Naive B cell (primary cell): ENCODE measurements at regions not wholly inside any gene's neighbourhood (a gene's known extent, or its start where the extent isn't known, plus 50 kb on each side); places are given as distances from the start of the nearest gene placed in this dataset.
"Not testable (repeated sequence)": the region's sequence is repeated elsewhere in the genome, so short reads cannot be mapped to it uniquely, and the experiment has no call there.

Experiments
- ATAC-seq, 2 donors: fragments of 150-1000 bp; cut with Tn5 transposase; 2 replicates each; pipeline ENCODE4 v1.10.0; 2021; ENCODE audit warnings: low read depth in 2 of 2, mild to moderate bottlenecking in 2 of 2, moderate library complexity in 2 of 2
- DNase-seq: peaks from one replicate; pipeline ENCODE4 v3.0.0; 2022
- H3K27ac Mint-ChIP-seq, 6 donors: one replicate each; pipeline ENCODE4 v1.8.0; 2020 to 2022; ENCODE audit warnings: mild to moderate bottlenecking in 6 of 6, mixed read lengths in 6 of 6, moderate library complexity in 5 of 6, inconsistent platforms in 2 of 6
- H3K27me3 Mint-ChIP-seq, 3 donors: one replicate each; pipeline ENCODE4 v1.8.0; 2021 to 2022; ENCODE audit warnings: mixed read lengths in 3 of 3, mild to moderate bottlenecking in 1 of 3
- H3K36me3 Mint-ChIP-seq, 2 donors: one replicate each; pipeline ENCODE4 v1.8.0; 2020 to 2022; ENCODE audit warnings: mixed read lengths in 2 of 2, inconsistent platforms in 1 of 2, mild to moderate bottlenecking in 1 of 2
- H3K4me1 Mint-ChIP-seq, 3 donors: one replicate each; pipeline ENCODE4 v1.8.0; 2020 to 2022; ENCODE audit warnings: mixed read lengths in 3 of 3, inconsistent platforms in 1 of 3, mild to moderate bottlenecking in 1 of 3, moderate library complexity in 1 of 3
- H3K4me3 Mint-ChIP-seq, 8 donors: one replicate each; pipeline ENCODE4 v1.8.0; 2020 to 2022; ENCODE audit warnings: mild to moderate bottlenecking in 8 of 8, mixed read lengths in 8 of 8, moderate library complexity in 8 of 8, inconsistent platforms in 2 of 8
- H3K9me3 Mint-ChIP-seq, 7 donors: one replicate each; pipeline ENCODE4 v1.8.0; 2020 to 2022; ENCODE audit warnings: mixed read lengths in 7 of 7, mild to moderate bottlenecking in 5 of 7, inconsistent platforms in 2 of 7, moderate library complexity in 1 of 7

DNA sequence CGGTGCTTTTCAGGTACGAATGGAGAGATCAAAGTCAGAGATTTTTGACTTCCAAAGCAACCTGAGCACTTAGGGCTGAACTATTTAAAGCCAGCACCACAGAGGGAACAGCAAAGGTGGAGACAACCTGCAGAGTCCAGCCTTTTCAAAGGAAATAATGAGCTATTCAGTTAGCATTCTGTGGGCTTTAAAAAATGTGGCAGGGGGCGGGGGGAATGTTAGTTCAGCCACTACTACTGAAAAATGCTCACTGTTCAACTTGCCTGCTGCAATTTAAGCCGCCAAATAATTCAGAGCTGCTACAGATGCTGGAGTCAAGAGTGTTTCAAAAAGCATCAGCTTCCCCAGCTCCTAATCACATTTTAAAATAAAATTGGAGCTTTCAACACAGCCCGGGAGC lies 473.3 kb upstream of the PLXNA2 start:
- Mint-ChIP-seq H3K9me3 (peaks cover 8 to 24% (median 20%) of the 10 kb centered on the region in 7 donors), H3K27ac (no peak overlapping the region), H3K36me3 (peaks cover 0 to 8% of the 10 kb centered on the region in 2 donors), H3K27me3 (peaks cover 5 to 16% (median 9%) of the 10 kb centered on the region in 3 donors), H3K4me3 (no peak overlapping the region), H3K4me1 (no peaks in the 10 kb centered on the region)
- ATAC-seq (no peak), DNase-seq (no peak)

DNA sequence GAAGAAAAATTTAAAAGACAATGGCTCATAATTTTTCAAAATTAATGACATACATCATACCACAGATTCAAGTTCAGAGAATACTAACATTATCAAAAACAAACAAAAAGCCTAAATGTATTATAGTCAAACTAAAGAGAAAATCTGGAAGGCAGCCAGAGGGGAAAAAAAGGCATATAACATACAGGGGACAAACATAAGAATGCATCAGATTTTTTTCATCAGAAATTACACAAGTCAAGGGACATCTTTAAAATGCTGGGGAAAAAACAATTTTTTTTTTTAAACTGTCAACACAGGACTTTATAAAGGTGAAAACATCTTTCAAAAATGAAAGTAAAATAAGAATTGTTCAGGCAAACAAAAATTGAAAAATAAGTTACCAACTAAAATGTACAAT lies 478.4 kb upstream of the PLXNA2 start:
- no peak overlapping the region for H3K27ac Mint-ChIP-seq
- peaks cover 8 to 41% (median 32%) of the 10 kb centered on the region in 7 donors for H3K9me3 Mint-ChIP-seq
- DNase-seq (no peak), ATAC-seq (no peak)
- peaks cover 5 to 9% (median 8%) of the 10 kb centered on the region in 3 donors for H3K27me3 Mint-ChIP-seq
- no peak overlapping the region for H3K4me3 Mint-ChIP-seq
- peaks cover 0 to 8% of the 10 kb centered on the region in 2 donors for H3K36me3 Mint-ChIP-seq
- peaks cover 0 to 4% (median 0%) of the 10 kb centered on the region in 3 donors for H3K4me1 Mint-ChIP-seq

GRCh38 chr1:208724079-208724478 lies 479.9 kb upstream of the PLXNA2 start:
- Mint-ChIP-seq H3K4me1 (peaks cover 0 to 4% (median 0%) of the 10 kb centered on the region in 3 donors), H3K4me3 (no peak overlapping the region), H3K36me3 (peaks cover 0 to 8% of the 10 kb centered on the region in 2 donors), H3K27ac (no peak overlapping the region), H3K27me3 (peaks cover 0 to 6% (median 0%) of the 10 kb centered on the region in 3 donors), H3K9me3 (peaks cover 8 to 41% (median 32%) of the 10 kb centered on the region in 7 donors)
- ATAC-seq (peak in 1 of 2 donors; percentile 48), DNase-seq (no peak)

- Mint-ChIP-seq H3K27me3 (no peaks in the 10 kb centered on the region), H3K27ac (no peak overlapping the region), H3K4me1 (peaks cover 9 to 18% (median 17%) of the 10 kb centered on the region in 3 donors), H3K9me3 (peaks cover 0 to 5% (median 4%) of the 10 kb centered on the region in 7 donors), H3K4me3 (no peak overlapping the region), H3K36me3 (no peaks in the 10 kb centered on the region)
- DNase-seq = no peak
- ATAC-seq = no peak
Observed at GRCh38 chr1:208728815-208729214, 484.6 kb upstream of the PLXNA2 start.

DNA sequence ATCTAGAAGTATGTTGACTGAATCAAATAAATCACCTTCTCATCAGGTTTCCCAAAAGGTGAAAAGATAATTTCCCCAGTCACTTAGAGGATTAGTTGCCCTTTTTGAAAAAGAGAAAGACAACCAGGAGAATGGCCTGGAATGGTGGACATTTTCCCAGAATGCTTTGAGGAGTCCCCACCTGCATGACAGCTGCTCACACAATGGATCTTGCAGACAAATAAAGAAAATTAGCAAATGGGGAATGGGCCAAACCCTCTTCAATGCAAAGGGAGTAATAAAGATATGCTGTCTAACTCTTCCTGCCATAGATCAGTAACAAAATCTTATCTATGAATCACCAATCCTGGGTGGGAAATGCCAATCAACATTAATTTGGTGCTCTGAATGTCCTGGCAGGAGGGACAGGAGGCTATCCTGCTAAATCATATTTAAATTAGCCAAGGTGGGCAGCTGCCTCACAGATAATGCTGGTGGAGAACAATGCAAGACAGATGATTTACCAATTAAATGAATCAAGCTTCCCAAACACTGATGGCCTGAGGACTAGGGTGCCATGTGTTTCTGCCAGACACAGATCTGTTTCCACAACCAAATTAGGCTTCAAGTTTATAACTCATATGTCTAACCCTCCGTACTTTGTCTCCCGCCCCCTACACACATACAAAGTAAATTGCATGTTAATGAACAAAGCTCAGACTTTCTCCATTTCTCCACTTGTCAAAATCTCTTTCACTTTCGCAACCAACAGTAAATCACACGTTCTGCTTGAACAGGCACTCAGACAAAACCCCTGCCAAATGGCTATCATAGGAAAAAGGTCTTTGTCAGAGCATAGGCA lies 488.0 kb upstream of the PLXNA2 start:
- DNase-seq = no peak
- Mint-ChIP-seq H3K9me3 (peaks cover 0 to 5% (median 0%) of the 10 kb centered on the region in 7 donors), H3K27me3 (no peaks in the 10 kb centered on the region), H3K36me3 (no peaks in the 10 kb centered on the region), H3K4me1 (peaks cover 9 to 17% (median 17%) of the 10 kb centered on the region in 3 donors), H3K4me3 (peak overlapping the region; percentile 3 to 59 (median 34)), H3K27ac (peak overlapping the region in 3 of 6 donors; percentile 0 to 44 (median 2))
- peak; percentile 32 to 52 for ATAC-seq

GRCh38 chr1:208737161-208737560 lies 493.0 kb upstream of the PLXNA2 start:
- Mint-ChIP-seq H3K4me3 (no peak overlapping the region), H3K4me1 (peaks cover 9 to 15% (median 15%) of the 10 kb centered on the region in 3 donors), H3K27me3 (peaks cover 0 to 4% (median 0%) of the 10 kb centered on the region in 3 donors), H3K9me3 (peaks cover 0 to 12% (median 5%) of the 10 kb centered on the region in 7 donors), H3K27ac (no peak overlapping the region), H3K36me3 (no peaks in the 10 kb centered on the region)
- DNase-seq = no peak
- no peak for ATAC-seq

DNA sequence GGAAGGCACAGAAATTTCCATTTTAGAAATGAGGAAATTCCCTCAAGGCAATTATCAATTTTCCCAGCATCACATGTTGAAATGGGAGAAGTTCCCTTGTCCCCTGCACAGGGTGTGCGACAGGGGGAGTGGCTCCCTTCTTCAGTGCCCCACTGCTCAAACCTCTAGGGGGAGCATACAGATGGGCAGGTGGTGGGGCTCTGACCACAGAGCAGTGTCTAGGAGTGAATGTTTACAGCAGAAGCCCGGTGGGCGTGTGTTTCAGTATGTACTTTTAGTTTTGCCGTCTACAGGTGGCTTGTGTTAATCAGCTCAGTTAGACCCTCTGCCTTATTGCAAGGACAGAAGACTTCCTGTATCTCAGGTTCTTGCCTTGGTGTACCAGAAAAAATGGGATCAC lies 493.7 kb upstream of the PLXNA2 start:
- H3K4me1 Mint-ChIP-seq = peaks cover 4 to 8% (median 7%) of the 10 kb centered on the region in 3 donors
- no peak overlapping the region for H3K27ac Mint-ChIP-seq
- no peaks in the 10 kb centered on the region for H3K36me3 Mint-ChIP-seq
- H3K27me3 Mint-ChIP-seq = peaks cover 0 to 4% (median 0%) of the 10 kb centered on the region in 3 donors
- DNase-seq = no peak
- no peak overlapping the region for H3K4me3 Mint-ChIP-seq
- H3K9me3 Mint-ChIP-seq = peaks cover 0 to 12% (median 5%) of the 10 kb centered on the region in 7 donors
- ATAC-seq = no peak

DNA sequence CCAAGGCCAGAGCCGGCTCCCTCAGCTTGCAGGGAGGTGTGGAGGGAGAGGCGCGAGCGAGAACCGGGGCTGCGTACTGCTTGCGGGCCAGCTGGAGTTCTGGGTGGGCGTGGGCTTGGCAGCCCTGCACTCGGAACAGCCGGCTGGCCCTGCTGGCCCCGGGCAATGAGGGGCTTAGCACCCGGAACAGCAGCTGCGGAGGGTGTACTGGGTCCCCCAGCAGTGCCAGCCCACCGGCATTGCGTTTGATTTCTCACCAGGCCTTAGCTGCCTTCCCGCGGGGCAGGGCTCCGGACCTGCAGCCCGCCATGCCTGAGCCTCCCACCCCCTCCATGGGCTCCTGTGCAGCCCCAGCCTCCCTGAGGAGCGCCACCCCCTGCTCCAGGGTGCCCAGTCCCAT lies 495.5 kb upstream of the PLXNA2 start:
- not testable (repeated sequence) for H3K27me3 Mint-ChIP-seq, DNase-seq, H3K27ac Mint-ChIP-seq, ATAC-seq, H3K4me1 Mint-ChIP-seq, H3K36me3 Mint-ChIP-seq, H3K4me3 Mint-ChIP-seq
- peaks cover 1 to 12% (median 5%) of the 10 kb centered on the region in 7 donors for H3K9me3 Mint-ChIP-seq

- Mint-ChIP-seq H3K9me3 (peaks cover 2 to 14% (median 5%) of the 10 kb centered on the region in 7 donors), H3K27me3 (peaks cover 0 to 8% (median 0%) of the 10 kb centered on the region in 3 donors), H3K4me3 (no peak overlapping the region), H3K27ac (no peak overlapping the region), H3K36me3 (no peaks in the 10 kb centered on the region), H3K4me1 (peaks cover 0 to 1% (median 0%) of the 10 kb centered on the region in 3 donors)
- DNase-seq (no peak), ATAC-seq (no peak)
Observed at GRCh38 chr1:208741296-208741695, 497.1 kb upstream of the PLXNA2 start.

GRCh38 chr1:208743361-208743760 lies 499.2 kb upstream of the PLXNA2 start:
- ATAC-seq = no peak

DNA sequence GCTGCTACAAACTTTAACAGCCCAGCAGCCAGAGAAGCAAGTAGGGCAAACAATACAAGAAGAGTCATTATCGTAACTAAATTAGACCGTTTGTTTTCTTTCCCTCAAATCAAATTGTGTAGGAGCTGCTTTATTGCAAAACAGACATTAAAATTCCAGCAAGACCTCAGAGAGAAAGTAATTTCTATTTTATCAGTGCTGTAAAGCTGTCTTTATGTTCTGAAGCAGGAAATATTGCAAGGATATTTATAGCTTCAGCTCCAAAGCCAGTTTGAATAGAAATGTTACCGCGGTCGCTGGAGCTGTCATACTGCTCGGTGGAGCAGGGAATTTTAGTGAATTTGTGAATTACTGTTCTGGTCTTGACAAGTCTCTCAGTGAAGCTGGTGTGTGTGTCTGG lies 503.8 kb upstream of the PLXNA2 start:
- Mint-ChIP-seq H3K36me3 (no peaks in the 10 kb centered on the region), H3K27ac (no peak overlapping the region), H3K27me3 (peaks cover 0 to 5% (median 4%) of the 10 kb centered on the region in 3 donors), H3K4me1 (no peaks in the 10 kb centered on the region), H3K4me3 (no peak overlapping the region), H3K9me3 (peaks cover 0 to 11% (median 3%) of the 10 kb centered on the region in 7 donors)
- ATAC-seq (no peak), DNase-seq (no peak)

More at GRCh38 chr1:208743361-208743760, 499.2 kb upstream of the PLXNA2 start:
- peaks cover 1 to 9% (median 5%) of the 10 kb centered on the region in 7 donors for H3K9me3 Mint-ChIP-seq
- DNase-seq = no peak
- no peaks in the 10 kb centered on the region for H3K36me3 Mint-ChIP-seq
- H3K4me1 Mint-ChIP-seq = no peaks in the 10 kb centered on the region
- H3K27ac Mint-ChIP-seq = no peak overlapping the region
- H3K27me3 Mint-ChIP-seq = peaks cover 0 to 8% (median 5%) of the 10 kb centered on the region in 3 donors
- no peak overlapping the region for H3K4me3 Mint-ChIP-seq

DNA sequence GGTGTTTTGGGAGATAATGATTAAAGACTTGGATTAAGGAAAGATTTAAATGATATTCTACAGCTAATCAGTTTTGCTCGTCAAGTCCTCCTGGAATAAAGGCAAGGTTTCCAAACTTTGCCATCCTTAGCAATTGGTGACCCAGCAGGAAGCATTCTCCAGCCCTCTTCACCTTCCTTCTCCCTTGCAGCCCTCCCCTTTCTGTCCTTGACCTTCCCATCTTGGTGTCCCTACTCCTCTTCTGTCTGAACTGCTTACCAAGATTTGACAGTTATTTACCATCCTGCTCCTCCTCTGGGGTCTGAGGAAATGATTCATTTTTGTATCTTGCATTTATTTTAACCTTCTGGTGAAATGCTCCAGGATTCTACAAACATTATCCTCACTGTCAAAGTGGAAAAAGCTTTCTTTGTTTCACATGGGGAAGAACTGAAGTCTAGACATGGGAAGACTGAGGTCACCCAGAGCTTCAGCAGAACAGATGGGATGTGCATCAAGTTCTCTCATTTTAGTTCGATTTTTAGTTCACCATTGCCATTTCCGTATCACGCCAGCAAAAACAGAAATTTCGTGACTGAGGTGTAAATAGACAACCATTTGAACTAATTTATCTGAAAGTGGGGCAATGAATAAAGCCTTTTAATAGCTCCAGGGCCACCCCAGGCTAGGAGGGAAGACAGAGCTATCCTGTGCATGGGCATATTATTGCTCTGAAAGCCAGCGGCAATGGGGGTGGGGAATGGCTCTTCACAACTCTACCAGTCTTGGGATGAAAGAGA lies 504.4 kb upstream of the PLXNA2 start:
- no peak overlapping the region for H3K4me3 Mint-ChIP-seq
- peaks cover 0 to 11% (median 3%) of the 10 kb centered on the region in 7 donors for H3K9me3 Mint-ChIP-seq
- peak overlapping the region in 1 of 6 donors; percentile 29 for H3K27ac Mint-ChIP-seq
- no peaks in the 10 kb centered on the region for H3K4me1 Mint-ChIP-seq
- no peaks in the 10 kb centered on the region for H3K36me3 Mint-ChIP-seq
- no peak for ATAC-seq
- DNase-seq = no peak
- peaks cover 0 to 8% (median 5%) of the 10 kb centered on the region in 3 donors for H3K27me3 Mint-ChIP-seq

GRCh38 chr1:208756339-208756981 lies 512.3 kb upstream of the PLXNA2 start:
- Mint-ChIP-seq H3K36me3 (no peaks in the 10 kb centered on the region), H3K9me3 (peaks cover 0 to 3% (median 0%) of the 10 kb centered on the region in 7 donors), H3K4me3 (no peak overlapping the region), H3K27me3 (peaks cover 0 to 5% (median 0%) of the 10 kb centered on the region in 3 donors), H3K4me1 (no peaks in the 10 kb centered on the region), H3K27ac (no peak overlapping the region)
- DNase-seq (no peak), ATAC-seq (no peak)
